Neural cell (in vitro differentiated cells): ENCODE measurements at regions not wholly inside any gene's neighbourhood (a gene's known extent, or its start where the extent isn't known, plus 50 kb on each side); places are given as distances from the start of the nearest gene placed in this dataset.

Experiments used
- H2AFZ ChIP-seq: fragments of 200-600, 300-800 bp; sonication (generic), shearing (Covaris generic); 2 replicates; pipeline ENCODE4 v1.6.0; 2014; ENCODE audit warnings: low read depth, mild to moderate bottlenecking, antibody characterized with exemption, low read length, moderate library complexity
- H3F3A ChIP-seq: fragments of 200-600 bp; shearing (Covaris generic); 2 replicates; pipeline ENCODE4 v1.6.1; 2016; ENCODE audit warnings: mild to moderate bottlenecking, moderate library complexity, mixed read lengths, antibody characterized with exemption, low read length; ENCODE audit not compliant: insufficient read depth, poor library complexity, severe bottlenecking
- H3K27ac ChIP-seq: fragments of 200-600, 300-800 bp; sonication (generic), shearing (Covaris generic); 2 replicates; pipeline ENCODE4 v1.5.1; 2014; ENCODE audit warnings: mild to moderate bottlenecking, low read length, moderate library complexity
- H3K27me3 ChIP-seq: fragments of 300-800, 200-600 bp; sonication (generic), shearing (Covaris generic); 2 replicates; pipeline ENCODE4 v1.6.0; 2014; ENCODE audit warnings: mild to moderate bottlenecking, low read depth, low read length, moderate library complexity; ENCODE audit not compliant: insufficient read depth
- H3K36me3 ChIP-seq: fragments of 300-800, 200-600 bp; sonication (generic), shearing (Covaris generic); 2 replicates; pipeline ENCODE4 v1.5.1; 2014; ENCODE audit warnings: mild to moderate bottlenecking, antibody characterized with exemption, low read length, moderate library complexity; ENCODE audit not compliant: insufficient read depth
- H3K4me2 ChIP-seq: fragments of 300-800, 200-600 bp; sonication (generic), shearing (Covaris generic); 2 replicates; pipeline ENCODE4 v1.6.0; 2014; ENCODE audit warnings: mild to moderate bottlenecking, low read length
- H3K4me3 ChIP-seq: fragments of 300-800, 200-600 bp; sonication (generic), shearing (Covaris generic); 2 replicates; pipeline ENCODE4 v1.5.1; 2014; ENCODE audit warnings: mild to moderate bottlenecking, low read length, moderate library complexity
- H3K79me2 ChIP-seq: fragments of 200-600 bp; shearing (Covaris generic); replicated peaks from 2 replicates; pipeline ENCODE4 v1.6.0; 2014; ENCODE audit warnings: mild to moderate bottlenecking, low read length, moderate library complexity; ENCODE audit not compliant: insufficient read depth
- H3K9ac ChIP-seq: fragments of 300-800, 200-600 bp; sonication (generic), shearing (Covaris generic); 2 replicates; pipeline ENCODE4 v1.6.1; 2016; ENCODE audit warnings: mild to moderate bottlenecking, low read length, mixed read lengths
- H3K9me2 ChIP-seq: fragments of 200-600 bp; shearing (Covaris generic); 2 replicates; pipeline ENCODE4 v1.6.1; 2016; ENCODE audit warnings: mild to moderate bottlenecking, low read length, mixed read lengths; ENCODE audit not compliant: insufficient read depth
- H3K9me3 ChIP-seq: fragments of 200-600, 300-800 bp; sonication (generic), shearing (Covaris generic); 2 replicates; pipeline ENCODE4 v1.6.1; 2016; ENCODE audit warnings: mild to moderate bottlenecking, mixed run types, low read length, moderate library complexity, mixed read lengths
- H4K20me1 ChIP-seq: fragments of 200-600 bp; shearing (Covaris generic); 2 replicates; pipeline ENCODE4 v1.6.1; 2016; ENCODE audit warnings: mild to moderate bottlenecking, mixed run types; ENCODE audit not compliant: insufficient read depth
- EP300 ChIP-seq: fragments of 450-650 bp; conservative IDR thresholded peaks from 2 replicates; pipeline ENCODE4 v1.6.1; 2014; ENCODE audit warnings: antibody characterized with exemption, mild to moderate bottlenecking, moderate library complexity; ENCODE audit not compliant: poor library complexity, severe bottlenecking
- EZH2 ChIP-seq: fragments of 200-600, 300-800 bp; shearing (Covaris generic), sonication (generic); IDR thresholded peaks from 2 replicates; pipeline ENCODE4 v1.6.1; 2014; ENCODE audit warnings: antibody characterized with exemption, low read length, borderline replicate concordance, mild to moderate bottlenecking; ENCODE audit not compliant: insufficient read depth, poor library complexity, severe bottlenecking
- MXI1 ChIP-seq: fragments of 450-650 bp; conservative IDR thresholded peaks from 2 replicates; pipeline ENCODE4 v1.6.1; 2014; ENCODE audit warnings: antibody characterized with exemption, mild to moderate bottlenecking; ENCODE audit not compliant: poor library complexity, severe bottlenecking
- POLR2AphosphoS5 ChIP-seq: IDR thresholded peaks from 2 replicates; pipeline ENCODE4 v1.6.1; 2012
- RAD21 ChIP-seq: fragments of 450-650 bp; conservative IDR thresholded peaks from 2 replicates; pipeline ENCODE4 v1.6.1; 2014; ENCODE audit warnings: antibody characterized with exemption, mild to moderate bottlenecking, moderate library complexity
- SMC3 ChIP-seq: fragments of 450-650 bp; conservative IDR thresholded peaks from 2 replicates; pipeline ENCODE4 v1.6.1; 2014; ENCODE audit warnings: antibody characterized with exemption, mild to moderate bottlenecking, moderate library complexity; ENCODE audit not compliant: poor library complexity
- TAF1 ChIP-seq: IDR thresholded peaks from 2 replicates; pipeline ENCODE4 v1.6.1; 2012; ENCODE audit warnings: low read depth
- TF ChIP-seq, protein P1 (sequence below): fragments of 450-650 bp; IDR thresholded peaks from 2 replicates; pipeline ENCODE4 v1.5.1; 2014; ENCODE audit warnings: antibody characterized with exemption, mild to moderate bottlenecking, moderate library complexity; ENCODE audit not compliant: poor library complexity, severe bottlenecking
- TF ChIP-seq, protein P2 (sequence below): IDR thresholded peaks from 2 replicates; pipeline ENCODE4 v1.6.1; 2012; ENCODE audit warnings: borderline replicate concordance

DNA sequence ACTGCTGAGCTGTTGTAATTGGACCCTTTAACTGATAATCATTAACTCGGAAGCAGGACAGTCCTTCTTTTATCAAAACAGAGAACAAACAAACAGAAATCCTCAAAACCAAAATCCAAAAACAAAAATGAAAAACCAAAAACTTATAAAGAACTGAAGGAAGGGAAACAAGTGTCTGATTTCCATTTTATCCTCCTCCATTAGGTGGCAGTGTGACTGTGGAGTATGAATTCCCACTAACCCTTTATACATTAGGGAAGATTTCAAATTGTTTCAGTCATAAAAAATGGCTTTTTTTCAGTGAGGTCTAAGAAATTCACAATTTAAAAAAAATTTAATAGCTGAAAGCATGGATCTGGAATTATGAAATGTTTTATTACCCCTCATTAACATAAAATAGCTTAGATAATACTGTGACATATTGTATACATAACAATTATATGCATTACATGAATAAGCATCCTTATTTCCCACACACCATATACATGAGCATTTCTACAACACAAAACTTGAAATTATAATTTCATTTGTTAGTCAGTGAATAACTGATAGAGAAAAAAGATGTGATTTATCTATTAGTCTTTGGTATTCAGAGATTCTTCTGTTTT, 1074.3 kb upstream of the PCDH9 start:
- Histone ChIP-seq H3K27me3 (no peaks in the 10 kb centered on the region), H3K4me3 (no peak overlapping the region), H3K79me2 (no peaks in the 10 kb centered on the region), H3K9me2 (no peaks in the 10 kb centered on the region), H4K20me1 (no peaks in the 10 kb centered on the region), H3K9me3 (no peaks in the 10 kb centered on the region), H3K9ac (no peak overlapping the region), H3K27ac (no peak overlapping the region), H2AFZ (no peak overlapping the region), H3K4me2 (no peak overlapping the region), H3F3A (no peaks in the 10 kb centered on the region), H3K36me3 (no peaks in the 10 kb centered on the region)
- no peak for TF ChIP-seq EZH2
- TF ChIP-seq, protein P1, sequence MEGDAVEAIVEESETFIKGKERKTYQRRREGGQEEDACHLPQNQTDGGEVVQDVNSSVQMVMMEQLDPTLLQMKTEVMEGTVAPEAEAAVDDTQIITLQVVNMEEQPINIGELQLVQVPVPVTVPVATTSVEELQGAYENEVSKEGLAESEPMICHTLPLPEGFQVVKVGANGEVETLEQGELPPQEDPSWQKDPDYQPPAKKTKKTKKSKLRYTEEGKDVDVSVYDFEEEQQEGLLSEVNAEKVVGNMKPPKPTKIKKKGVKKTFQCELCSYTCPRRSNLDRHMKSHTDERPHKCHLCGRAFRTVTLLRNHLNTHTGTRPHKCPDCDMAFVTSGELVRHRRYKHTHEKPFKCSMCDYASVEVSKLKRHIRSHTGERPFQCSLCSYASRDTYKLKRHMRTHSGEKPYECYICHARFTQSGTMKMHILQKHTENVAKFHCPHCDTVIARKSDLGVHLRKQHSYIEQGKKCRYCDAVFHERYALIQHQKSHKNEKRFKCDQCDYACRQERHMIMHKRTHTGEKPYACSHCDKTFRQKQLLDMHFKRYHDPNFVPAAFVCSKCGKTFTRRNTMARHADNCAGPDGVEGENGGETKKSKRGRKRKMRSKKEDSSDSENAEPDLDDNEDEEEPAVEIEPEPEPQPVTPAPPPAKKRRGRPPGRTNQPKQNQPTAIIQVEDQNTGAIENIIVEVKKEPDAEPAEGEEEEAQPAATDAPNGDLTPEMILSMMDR = peak; percentile 53
- TF ChIP-seq MXI1 = no peak
- TF ChIP-seq, protein P2, sequence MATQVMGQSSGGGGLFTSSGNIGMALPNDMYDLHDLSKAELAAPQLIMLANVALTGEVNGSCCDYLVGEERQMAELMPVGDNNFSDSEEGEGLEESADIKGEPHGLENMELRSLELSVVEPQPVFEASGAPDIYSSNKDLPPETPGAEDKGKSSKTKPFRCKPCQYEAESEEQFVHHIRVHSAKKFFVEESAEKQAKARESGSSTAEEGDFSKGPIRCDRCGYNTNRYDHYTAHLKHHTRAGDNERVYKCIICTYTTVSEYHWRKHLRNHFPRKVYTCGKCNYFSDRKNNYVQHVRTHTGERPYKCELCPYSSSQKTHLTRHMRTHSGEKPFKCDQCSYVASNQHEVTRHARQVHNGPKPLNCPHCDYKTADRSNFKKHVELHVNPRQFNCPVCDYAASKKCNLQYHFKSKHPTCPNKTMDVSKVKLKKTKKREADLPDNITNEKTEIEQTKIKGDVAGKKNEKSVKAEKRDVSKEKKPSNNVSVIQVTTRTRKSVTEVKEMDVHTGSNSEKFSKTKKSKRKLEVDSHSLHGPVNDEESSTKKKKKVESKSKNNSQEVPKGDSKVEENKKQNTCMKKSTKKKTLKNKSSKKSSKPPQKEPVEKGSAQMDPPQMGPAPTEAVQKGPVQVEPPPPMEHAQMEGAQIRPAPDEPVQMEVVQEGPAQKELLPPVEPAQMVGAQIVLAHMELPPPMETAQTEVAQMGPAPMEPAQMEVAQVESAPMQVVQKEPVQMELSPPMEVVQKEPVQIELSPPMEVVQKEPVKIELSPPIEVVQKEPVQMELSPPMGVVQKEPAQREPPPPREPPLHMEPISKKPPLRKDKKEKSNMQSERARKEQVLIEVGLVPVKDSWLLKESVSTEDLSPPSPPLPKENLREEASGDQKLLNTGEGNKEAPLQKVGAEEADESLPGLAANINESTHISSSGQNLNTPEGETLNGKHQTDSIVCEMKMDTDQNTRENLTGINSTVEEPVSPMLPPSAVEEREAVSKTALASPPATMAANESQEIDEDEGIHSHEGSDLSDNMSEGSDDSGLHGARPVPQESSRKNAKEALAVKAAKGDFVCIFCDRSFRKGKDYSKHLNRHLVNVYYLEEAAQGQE = no peak
- TF ChIP-seq POLR2AphosphoS5 = no peak
- TF ChIP-seq TAF1 = no peak
- no peak for TF ChIP-seq EP300
- TF ChIP-seq SMC3 = peak; percentile 48
- TF ChIP-seq RAD21 = peak; percentile 52

DNA sequence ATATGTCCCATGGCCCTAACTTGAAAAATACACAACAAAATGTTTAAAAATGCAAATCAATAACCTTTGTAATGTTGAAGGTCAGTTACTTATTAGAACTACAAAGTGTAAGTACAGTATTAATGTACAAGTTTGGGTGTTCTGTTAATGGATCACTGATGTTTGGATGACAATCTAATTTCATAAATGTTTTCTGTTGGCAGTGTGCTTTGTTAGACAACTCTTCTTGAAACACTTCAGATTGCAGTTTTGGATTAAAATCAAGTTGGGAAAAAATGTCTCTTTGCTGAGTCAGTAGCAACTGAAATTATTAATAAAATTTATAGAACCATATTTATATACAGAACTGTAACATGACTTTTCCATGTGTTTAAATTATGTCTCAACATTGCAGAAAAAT, 1063.5 kb upstream of the PCDH9 start:
- Histone ChIP-seq H2AFZ (no peak overlapping the region), H3K27ac (no peak overlapping the region), H3K4me2 (no peak overlapping the region), H3K9ac (no peak overlapping the region), H3K27me3 (no peaks in the 10 kb centered on the region), H3K9me2 (no peaks in the 10 kb centered on the region), H3F3A (no peaks in the 10 kb centered on the region), H3K36me3 (no peaks in the 10 kb centered on the region), H3K9me3 (no peaks in the 10 kb centered on the region), H3K79me2 (no peaks in the 10 kb centered on the region), H4K20me1 (no peaks in the 10 kb centered on the region), H3K4me3 (no peak overlapping the region)
- no peak for TF ChIP-seq EZH2
- TF ChIP-seq, protein P2 = no peak
- TF ChIP-seq SMC3 = no peak
- TF ChIP-seq, protein P1 = no peak
- TF ChIP-seq RAD21 = no peak
- no peak for TF ChIP-seq POLR2AphosphoS5
- TF ChIP-seq EP300 = no peak
- TF ChIP-seq TAF1 = no peak
- no peak for TF ChIP-seq MXI1
